ENCODE measurements at regions not wholly inside any gene's neighbourhood (a gene's known extent, or its start where the extent isn't known, plus 50 kb on each side); places are given as distances from the start of the nearest gene placed in this dataset.
A peak's percentile ranks its signal among the peaks of the same experiment; 100 is the strongest.

DNA sequence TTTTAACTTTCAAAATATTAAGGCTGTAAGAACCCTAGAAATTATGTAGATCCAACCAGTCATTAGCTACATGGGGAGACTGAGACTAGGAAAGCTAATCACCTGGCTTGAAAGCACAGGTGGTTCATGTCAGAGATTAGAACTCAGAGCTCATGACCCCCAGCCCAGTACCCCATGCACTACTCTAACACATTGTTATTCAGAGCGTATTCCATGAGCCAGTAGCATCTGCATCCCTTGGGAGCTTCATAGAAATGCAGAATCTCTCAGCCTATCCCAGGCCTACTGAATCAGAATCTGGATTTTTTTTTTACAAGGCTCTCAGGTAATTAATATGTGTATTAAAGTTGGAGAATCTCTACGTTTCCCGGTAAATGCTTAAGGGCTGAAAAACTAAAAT, 161.7 kb downstream of the BTG1 start:
- DNase-seq (ENCODE audit: low read depth), result no peak
- no peak overlapping the region for H3K4me3 ChIP-seq (ENCODE audit: low read depth, low read length)
- no peak for TF ChIP-seq CTCF (IDR thresholded peaks at IDR 0.05; ENCODE audit: low read depth, low read length)
- no peak for TF ChIP-seq MAX (IDR thresholded peaks at IDR 0.05; ENCODE audit: low read depth, low read length)
- TF ChIP-seq POLR2A (IDR thresholded peaks at IDR 0.05; ENCODE audit: extremely low read depth, insufficient read length), result no peak
- no peak for TF ChIP-seq MYC (IDR thresholded peaks at IDR 0.05; ENCODE audit: low read depth, low read length)

DNA sequence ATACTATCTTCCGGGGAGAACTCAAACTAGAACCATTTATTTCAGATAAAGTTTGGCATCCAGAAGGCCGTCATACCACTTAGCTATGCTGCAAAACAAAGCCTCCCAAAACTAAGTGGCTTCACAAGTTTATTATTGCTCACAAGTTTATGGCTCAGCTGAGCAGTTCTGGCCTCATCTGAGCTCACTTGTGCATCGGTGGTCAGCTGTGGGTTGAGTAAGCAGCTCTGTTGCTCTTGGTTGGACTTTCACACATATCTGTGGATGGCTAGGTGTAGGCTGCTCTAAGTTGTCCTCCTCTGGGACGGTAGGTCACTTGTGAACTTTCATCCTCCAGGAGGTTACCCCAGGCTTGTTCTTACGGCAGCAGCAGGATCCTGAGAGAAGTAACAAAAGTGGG, 162.7 kb downstream of the BTG1 start:
- no peak for DNase-seq (ENCODE audit: low read depth)
- no peak overlapping the region for H3K4me3 ChIP-seq (ENCODE audit: low read depth, low read length)
- TF ChIP-seq MAX (IDR thresholded peaks at IDR 0.05; ENCODE audit: low read depth, low read length) (no peak), POLR2A (IDR thresholded peaks at IDR 0.05; ENCODE audit: extremely low read depth, insufficient read length) (no peak), MYC (IDR thresholded peaks at IDR 0.05; ENCODE audit: low read depth, low read length) (no peak), CTCF (IDR thresholded peaks at IDR 0.05; ENCODE audit: low read depth, low read length) (no peak)

GRCh38 chr12:91980389-91980821, 165.2 kb downstream of the BTG1 start:
- no peak overlapping the region for H3K4me3 ChIP-seq (ENCODE audit: low read depth, low read length)
- no peak for DNase-seq (ENCODE audit: low read depth)
- TF ChIP-seq CTCF (IDR thresholded peaks at IDR 0.05; ENCODE audit: low read depth, low read length) (no peak), MYC (IDR thresholded peaks at IDR 0.05; ENCODE audit: low read depth, low read length) (no peak), POLR2A (IDR thresholded peaks at IDR 0.05; ENCODE audit: extremely low read depth, insufficient read length) (no peak), MAX (IDR thresholded peaks at IDR 0.05; ENCODE audit: low read depth, low read length) (no peak)

GRCh38 chr12:91978143-91978542, 167.5 kb downstream of the BTG1 start:
- TF ChIP-seq MYC (IDR thresholded peaks at IDR 0.05; ENCODE audit: low read depth, low read length) (no peak), CTCF (IDR thresholded peaks at IDR 0.05; ENCODE audit: low read depth, low read length) (no peak), MAX (IDR thresholded peaks at IDR 0.05; ENCODE audit: low read depth, low read length) (no peak), POLR2A (IDR thresholded peaks at IDR 0.05; ENCODE audit: extremely low read depth, insufficient read length) (no peak)
- no peak overlapping the region for H3K4me3 ChIP-seq (ENCODE audit: low read depth, low read length)
- DNase-seq (ENCODE audit: low read depth), result peak; percentile 34

DNA sequence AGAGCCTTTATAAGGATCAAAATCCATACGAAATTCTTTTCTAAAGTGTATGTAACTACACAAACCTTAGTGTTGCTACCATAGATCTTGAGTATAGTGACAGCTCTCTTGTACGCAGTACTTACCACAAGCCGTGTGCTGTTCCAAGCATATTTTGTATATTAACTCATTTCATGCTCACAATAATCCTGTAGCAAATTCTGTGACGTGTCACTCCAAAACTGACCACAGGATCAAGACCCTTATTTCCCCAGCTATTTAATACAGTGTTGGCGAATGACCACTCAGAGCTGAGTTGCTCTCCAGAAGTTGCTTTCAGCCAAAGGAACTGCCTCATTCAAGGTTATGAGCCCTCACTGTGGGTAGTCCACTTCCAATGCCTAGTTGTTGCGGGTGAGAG, 169.8 kb downstream of the BTG1 start:
- DNase-seq (ENCODE audit: low read depth), result no peak
- no peak overlapping the region for H3K4me3 ChIP-seq (ENCODE audit: low read depth, low read length)
- TF ChIP-seq CTCF (IDR thresholded peaks at IDR 0.05; ENCODE audit: low read depth, low read length), result no peak
- no peak for TF ChIP-seq MAX (IDR thresholded peaks at IDR 0.05; ENCODE audit: low read depth, low read length)
- no peak for TF ChIP-seq MYC (IDR thresholded peaks at IDR 0.05; ENCODE audit: low read depth, low read length)
- TF ChIP-seq POLR2A (IDR thresholded peaks at IDR 0.05; ENCODE audit: extremely low read depth, insufficient read length), result no peak
